LNCaP clone FGC (cell line): ENCODE measurements at regions not wholly inside any gene's neighbourhood (a gene's known extent, or its start where the extent isn't known, plus 50 kb on each side); places are given as distances from the start of the nearest gene placed in this dataset.

Experiments
- DNase-seq: peaks from one replicate; pipeline ENCODE4 v3.0.0-alpha.2; 2011; ENCODE audit warnings: low read depth
- H3K4me3 ChIP-seq: 2 replicates; pipeline ENCODE4 v1.5.1; 2011; ENCODE audit warnings: mild to moderate bottlenecking, low read depth, low read length, control low read depth
- CTCF ChIP-seq: IDR thresholded peaks from 2 replicates; pipeline ENCODE4 v1.5.1; 2012; ENCODE audit warnings: mild to moderate bottlenecking; ENCODE audit not compliant: control insufficient read depth, insufficient read depth; ENCODE audit errors: extremely low read depth

- TF ChIP-seq CTCF, result no peak
- no peak for DNase-seq
- no peak overlapping the region for H3K4me3 ChIP-seq
These were observed 106.5 kb upstream of the DMRT1 start for GRCh38 chr9:734831-735511.

DNA sequence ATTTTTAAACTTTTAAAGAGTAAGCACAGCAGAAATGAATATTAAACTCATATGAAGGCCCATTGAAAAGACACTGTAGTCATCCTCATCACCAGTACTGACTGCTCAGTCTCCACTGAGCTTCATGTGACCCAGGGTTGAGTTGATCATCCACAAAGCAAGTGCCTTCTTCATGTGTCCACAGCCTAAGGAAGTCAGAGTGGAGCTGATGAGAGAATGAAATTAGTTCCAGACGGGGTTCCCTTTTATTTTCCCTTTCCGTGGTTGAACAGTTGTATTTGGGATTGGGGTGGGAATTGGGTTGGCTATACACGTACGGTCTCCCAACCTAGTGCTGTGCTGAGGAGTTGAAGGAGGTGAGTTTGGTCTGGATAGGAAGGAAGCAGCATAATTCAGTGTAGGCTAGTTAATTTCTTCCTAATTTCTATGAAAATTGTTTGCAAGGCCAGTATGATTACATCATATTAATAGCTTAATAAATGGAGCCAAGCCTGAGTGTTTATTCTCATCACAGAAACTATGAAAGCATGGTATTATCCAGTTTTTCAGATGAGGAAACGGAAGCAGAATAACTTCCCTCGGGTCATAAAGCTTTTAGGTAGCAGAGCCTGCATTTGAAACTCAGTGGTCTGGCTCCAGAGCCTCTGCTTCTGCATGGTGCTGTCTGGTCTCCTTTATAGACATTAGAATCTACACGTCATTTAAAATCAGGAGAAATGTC, 103.9 kb upstream of the DMRT1 start:
- no peak for TF ChIP-seq CTCF
- DNase-seq, result no peak

GRCh38 chr9:738209-738915, 103.1 kb upstream of the DMRT1 start:
- H3K4me3 ChIP-seq, result no peak overlapping the region
- no peak for DNase-seq
- TF ChIP-seq CTCF, result no peak

More for the DNA sequence above, 103.9 kb upstream of the DMRT1 start:
- no peak overlapping the region for H3K4me3 ChIP-seq

DNA sequence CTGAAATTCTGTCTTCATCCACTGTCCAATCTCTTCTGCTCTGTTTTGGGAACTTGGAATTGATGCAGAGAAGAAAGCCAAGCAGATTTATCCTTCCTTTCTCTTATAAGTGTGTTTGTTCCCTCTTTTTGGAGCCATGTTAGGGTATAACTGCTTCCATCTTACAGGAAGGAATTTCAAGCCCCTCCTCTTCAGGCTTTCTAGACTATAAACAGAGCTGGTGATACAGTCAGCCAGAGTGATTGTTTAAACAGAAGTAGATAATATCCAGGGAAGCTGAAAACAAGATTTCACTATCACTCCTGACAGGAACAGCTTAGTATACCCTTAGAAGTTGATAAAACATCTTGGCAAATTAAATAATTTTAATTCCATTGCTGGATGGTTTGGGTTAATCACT, 102.1 kb upstream of the DMRT1 start:
- H3K4me3 ChIP-seq, result no peak overlapping the region
- no peak for TF ChIP-seq CTCF
- DNase-seq, result no peak

DNA sequence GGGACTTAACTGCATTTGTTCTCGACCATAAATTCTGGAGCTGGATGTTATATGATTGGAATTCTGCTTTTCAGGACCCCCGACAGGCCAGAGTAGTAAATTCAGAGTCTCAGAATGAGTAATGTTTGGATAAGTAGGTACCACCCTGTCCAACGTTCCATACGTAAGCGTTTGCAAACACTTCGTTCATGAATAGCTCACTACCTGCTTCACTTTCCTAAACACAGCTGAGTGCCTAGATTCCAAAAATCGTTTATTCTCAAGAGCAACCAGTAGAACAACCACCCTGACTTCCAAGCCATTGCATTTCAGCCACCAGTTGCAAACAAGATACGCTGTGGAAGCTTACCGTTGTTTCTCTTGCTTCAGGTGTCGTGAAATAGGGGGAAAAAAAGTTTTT, 101.3 kb upstream of the DMRT1 start:
- no peak for TF ChIP-seq CTCF
- H3K4me3 ChIP-seq, result no peak overlapping the region
- DNase-seq, result no peak

- no peak overlapping the region for H3K4me3 ChIP-seq
- TF ChIP-seq CTCF, result no peak
- no peak for DNase-seq
These were observed 99.4 kb upstream of the DMRT1 start for GRCh38 chr9:742104-742503.
